ENCODE measurements at regions not wholly inside any gene's neighbourhood (a gene's known extent, or its start where the extent isn't known, plus 50 kb on each side); places are given as distances from the start of the nearest gene placed in this dataset.

DNA sequence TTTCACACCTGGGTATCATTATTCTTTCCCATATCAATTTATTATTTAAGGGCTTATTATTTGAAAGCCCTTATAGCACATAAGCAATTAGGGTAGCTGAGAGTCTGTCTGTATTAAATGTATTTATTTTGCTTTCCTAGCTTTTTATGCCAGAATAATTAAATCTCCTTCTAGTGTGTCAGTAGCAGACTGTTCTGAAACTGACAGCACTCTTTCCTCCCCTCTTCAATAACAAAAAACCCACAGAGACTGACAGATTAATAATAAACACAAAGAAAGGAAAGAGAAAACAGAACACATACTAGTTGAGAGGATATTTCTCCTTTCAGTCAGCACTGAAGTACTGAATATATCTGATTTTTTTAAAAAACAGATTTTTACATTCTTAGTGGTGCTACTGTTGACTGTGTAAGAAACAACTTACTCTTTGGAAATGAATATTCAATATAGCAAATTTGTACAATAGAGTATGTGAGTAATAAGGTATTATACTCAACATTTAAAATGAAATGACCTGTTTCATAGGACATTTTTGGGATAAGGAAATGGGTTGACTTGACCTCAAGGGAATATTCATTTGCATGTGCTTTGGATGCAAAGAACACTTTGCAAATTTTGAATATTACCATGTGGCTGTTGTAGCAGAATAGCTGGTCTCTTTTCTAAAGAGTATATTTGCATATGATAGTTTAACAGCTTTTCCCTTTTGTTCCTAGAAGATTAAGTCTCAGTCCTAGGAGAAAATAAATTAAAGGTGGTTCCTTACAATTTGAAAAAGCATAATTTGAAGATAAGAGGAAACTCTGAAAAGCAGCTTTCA lies 208.3 kb downstream of the SPATA31D1 start:
- Histone ChIP-seq H3K9me3 (replicated peaks in 1 of 2; ENCODE audit: control insufficient read depth in 1 of 2, insufficient read depth in 1 of 2, low read length in 2 of 2) (peaks cover 6 to 17% of the 10 kb centered on the region in 2 donors), H3K4me3 (replicated peaks in 1 of 3; ENCODE audit: low read depth in 2 of 3, low read length in 3 of 3) (no peak overlapping the region), H3K27ac (ENCODE audit: low read depth in 1 of 2, low read length in 2 of 2) (no peak overlapping the region), H3K4me1 (ENCODE audit: control insufficient read depth in 1 of 2, insufficient read depth in 2 of 2, low read length in 2 of 2) (peaks cover 0 to 4% of the 10 kb centered on the region in 2 donors), H3K36me3 (replicated peaks in 1 of 2; ENCODE audit: control insufficient read depth in 1 of 2, insufficient read depth in 2 of 2, low read length in 2 of 2) (no peaks in the 10 kb centered on the region), H3K9ac (ENCODE audit: insufficient read depth, low read length, poor library complexity, severe bottlenecking) (no peak overlapping the region), H4K20me1 (ENCODE audit: insufficient read depth, low read length) (no peaks in the 10 kb centered on the region), H2AFZ (ENCODE audit: insufficient read depth, low read depth, low read length, poor library complexity, severe bottlenecking) (no peak overlapping the region), H3K27me3 (ENCODE audit: control insufficient read depth in 2 of 2, insufficient read depth in 2 of 2, low read length in 2 of 2) (no peaks in the 10 kb centered on the region), H3K4me2 (replicated peaks; ENCODE audit: extremely low read depth, low read length, poor library complexity, severe bottlenecking) (no peak overlapping the region), H3K79me2 (ENCODE audit: insufficient read depth, low read length) (no peaks in the 10 kb centered on the region)
- no peak for DNase-seq
- no peaks in the 10 kb centered on the region for H3K36me3 Mint-ChIP-seq
- H3K4me3 Mint-ChIP-seq, result no peak overlapping the region
- TF ChIP-seq, protein P1, sequence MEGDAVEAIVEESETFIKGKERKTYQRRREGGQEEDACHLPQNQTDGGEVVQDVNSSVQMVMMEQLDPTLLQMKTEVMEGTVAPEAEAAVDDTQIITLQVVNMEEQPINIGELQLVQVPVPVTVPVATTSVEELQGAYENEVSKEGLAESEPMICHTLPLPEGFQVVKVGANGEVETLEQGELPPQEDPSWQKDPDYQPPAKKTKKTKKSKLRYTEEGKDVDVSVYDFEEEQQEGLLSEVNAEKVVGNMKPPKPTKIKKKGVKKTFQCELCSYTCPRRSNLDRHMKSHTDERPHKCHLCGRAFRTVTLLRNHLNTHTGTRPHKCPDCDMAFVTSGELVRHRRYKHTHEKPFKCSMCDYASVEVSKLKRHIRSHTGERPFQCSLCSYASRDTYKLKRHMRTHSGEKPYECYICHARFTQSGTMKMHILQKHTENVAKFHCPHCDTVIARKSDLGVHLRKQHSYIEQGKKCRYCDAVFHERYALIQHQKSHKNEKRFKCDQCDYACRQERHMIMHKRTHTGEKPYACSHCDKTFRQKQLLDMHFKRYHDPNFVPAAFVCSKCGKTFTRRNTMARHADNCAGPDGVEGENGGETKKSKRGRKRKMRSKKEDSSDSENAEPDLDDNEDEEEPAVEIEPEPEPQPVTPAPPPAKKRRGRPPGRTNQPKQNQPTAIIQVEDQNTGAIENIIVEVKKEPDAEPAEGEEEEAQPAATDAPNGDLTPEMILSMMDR (IDR thresholded peaks at IDR 0.05), result no peak
- H3K9me3 Mint-ChIP-seq, result peaks cover 5 to 15% (median 9%) of the 10 kb centered on the region in 7 donors
- intact Hi-C loops (cut with micrococcal nuclease), result no loop called here
- H3K27ac Mint-ChIP-seq, result no peak overlapping the region
- peaks cover 0 to 2% (median 0%) of the 10 kb centered on the region in 3 donors for H3K27me3 Mint-ChIP-seq (ENCODE audit: low read depth in 3 of 3)
- H3K4me1 Mint-ChIP-seq, result peaks cover 4% of the 10 kb centered on the region

DNA sequence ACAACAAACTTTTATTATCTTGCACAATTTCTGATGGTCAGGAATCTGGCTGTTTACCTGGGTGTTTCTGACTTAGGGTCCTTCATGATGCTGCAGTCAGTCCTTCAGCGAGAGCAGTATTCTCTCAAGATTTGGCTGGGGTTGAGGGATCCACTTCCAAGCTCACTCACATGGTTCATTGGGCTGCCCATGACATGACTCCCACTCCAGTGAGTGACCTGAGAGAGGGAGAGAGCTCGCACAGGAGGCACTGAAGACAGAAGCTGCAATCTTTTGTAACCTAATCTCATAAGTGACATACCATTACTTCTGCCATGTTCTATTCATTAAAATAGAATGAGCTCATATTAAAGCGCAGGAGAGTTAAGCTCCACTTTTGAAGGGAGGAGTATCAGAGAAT lies 212.6 kb downstream of the SPATA31D1 start:
- Mint-ChIP-seq H3K27ac (no peak overlapping the region), H3K4me3 (no peak overlapping the region), H3K4me1 (no peaks in the 10 kb centered on the region), H3K9me3 (peaks cover 0 to 3% (median 0%) of the 10 kb centered on the region in 7 donors), H3K27me3 (ENCODE audit: low read depth in 3 of 3) (no peaks in the 10 kb centered on the region), H3K36me3 (no peaks in the 10 kb centered on the region)
- Histone ChIP-seq H3K9ac (ENCODE audit: insufficient read depth, low read length, poor library complexity, severe bottlenecking) (no peak overlapping the region), H3K4me2 (replicated peaks; ENCODE audit: extremely low read depth, low read length, poor library complexity, severe bottlenecking) (no peak overlapping the region), H3K4me1 (ENCODE audit: control insufficient read depth in 1 of 2, insufficient read depth in 2 of 2, low read length in 2 of 2) (no peaks in the 10 kb centered on the region), H4K20me1 (ENCODE audit: insufficient read depth, low read length) (no peaks in the 10 kb centered on the region), H2AFZ (ENCODE audit: insufficient read depth, low read depth, low read length, poor library complexity, severe bottlenecking) (no peak overlapping the region), H3K9me3 (replicated peaks in 1 of 2; ENCODE audit: control insufficient read depth in 1 of 2, insufficient read depth in 1 of 2, low read length in 2 of 2) (no peaks in the 10 kb centered on the region), H3K27me3 (ENCODE audit: control insufficient read depth in 2 of 2, insufficient read depth in 2 of 2, low read length in 2 of 2) (no peaks in the 10 kb centered on the region), H3K4me3 (replicated peaks in 1 of 3; ENCODE audit: low read depth in 2 of 3, low read length in 3 of 3) (no peak overlapping the region), H3K36me3 (replicated peaks in 1 of 2; ENCODE audit: control insufficient read depth in 1 of 2, insufficient read depth in 2 of 2, low read length in 2 of 2) (no peaks in the 10 kb centered on the region), H3K79me2 (ENCODE audit: insufficient read depth, low read length) (no peaks in the 10 kb centered on the region), H3K27ac (ENCODE audit: low read depth in 1 of 2, low read length in 2 of 2) (no peak overlapping the region)
- 100% methylated on average over 1 of the region's 3 CpGs for WGBS (ENCODE audit: insufficient coverage)
- TF ChIP-seq, protein P1 (IDR thresholded peaks at IDR 0.05), result no peak
- no peak for DNase-seq
- intact Hi-C loops (cut with micrococcal nuclease), result no loop called here

Data from CD14-positive monocyte (primary cell).